Tibial artery (tissue), 4 donors: ENCODE measurements at regions not wholly inside any gene's neighbourhood (a gene's known extent, or its start where the extent isn't known, plus 50 kb on each side); places are given as distances from the start of the nearest gene placed in this dataset.
"Not testable (repeated sequence)": the region's sequence is repeated elsewhere in the genome, so short reads cannot be mapped to it uniquely, and the experiment has no call there.

Experiments
- DNase-seq, 2 donors: peaks; one replicate each; pipeline ENCODE4 v3.0.0-alpha.2; 2019
- H3K27ac ChIP-seq, 2 donors: fragments of 200-600 bp; sonication (generic) in 1 of 2; 1 replicate in 1 of 2; 2 replicates in 1 of 2; pipeline ENCODE4 v1.5.1; 2018 to 2019; ENCODE audit warnings: mild to moderate bottlenecking in 1 of 2
- H3K27me3 ChIP-seq, 2 donors: fragments of 200-600 bp; sonication (generic) in 1 of 2; one replicate each; pipeline versions ENCODE4 v1.5.1 to v1.6.0; 2016 to 2019
- H3K36me3 ChIP-seq, 3 donors: fragments of 200-600 bp; sonication (generic) in 2 of 3; one replicate each; pipeline ENCODE4 v1.5.1; 2016 to 2019; ENCODE audit warnings: mild to moderate bottlenecking in 2 of 3
- H3K4me1 ChIP-seq, 4 donors: fragments of 200-600 bp; sonication (generic) in 2 of 4; 1 replicate in 3 of 4; 2 replicates in 1 of 4; pipeline ENCODE4 v1.5.1; 2016 to 2019
- H3K4me3 ChIP-seq, 2 donors: fragments of 200-600 bp; sonication (generic) in 1 of 2; 1 replicate in 1 of 2; 2 replicates in 1 of 2; pipeline ENCODE4 v1.5.1; 2018 to 2019; ENCODE audit warnings: mild to moderate bottlenecking in 2 of 2
- H3K9me3 ChIP-seq, 3 donors: fragments of 200-600 bp; sonication (generic) in 1 of 3; one replicate each; pipeline ENCODE4 v1.5.1; 2016 to 2019
- intact Hi-C: fragments of 100-400 bp; cut with DNase I; formaldehyde crosslinking; loops from one replicate; pipeline ENCODE4 v1.15.0; 2023; ENCODE audit warnings: low total_unique reads
- TF ChIP-seq, protein P1 (sequence below), 2 experiments: fragments of 200-600 bp in 1 of 2; fragments of 450-650 bp in 1 of 2; IDR thresholded peaks; one replicate each; pipeline ENCODE4 v1.5.1; 2017 to 2019; ENCODE audit warnings: antibody characterized with exemption in 2 of 2, mild to moderate bottlenecking in 1 of 2, moderate library complexity in 1 of 2

DNA sequence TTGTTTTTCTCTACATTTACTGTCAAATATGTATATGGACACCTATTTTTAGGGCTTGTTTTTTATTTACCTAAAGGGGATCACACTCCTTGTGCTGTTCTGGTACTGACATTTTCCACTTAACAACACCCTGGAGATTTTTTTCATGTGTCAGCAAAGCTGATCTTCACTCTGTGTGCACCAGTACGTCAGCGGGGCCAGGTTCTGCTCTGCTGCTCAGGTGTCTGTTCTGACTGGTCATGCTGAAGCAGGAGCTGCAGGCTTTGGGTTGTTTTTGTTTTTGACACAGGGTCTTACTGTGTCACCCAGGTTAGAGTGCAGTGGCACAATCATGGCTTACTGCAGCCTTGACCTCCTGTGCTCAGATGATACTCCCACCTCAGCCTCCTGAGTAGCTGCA, 81.9 kb upstream of the CCND2 start:
- Histone ChIP-seq H3K4me3 (no peak overlapping the region), H3K36me3 (no peaks in the 10 kb centered on the region), H3K4me1 (no peaks in the 10 kb centered on the region), H3K27ac (no peak overlapping the region), H3K9me3 (no peaks in the 10 kb centered on the region), H3K27me3 (peaks cover 0 to 20% of the 10 kb centered on the region in 2 donors)
- no peak for DNase-seq
- TF ChIP-seq, protein P1, sequence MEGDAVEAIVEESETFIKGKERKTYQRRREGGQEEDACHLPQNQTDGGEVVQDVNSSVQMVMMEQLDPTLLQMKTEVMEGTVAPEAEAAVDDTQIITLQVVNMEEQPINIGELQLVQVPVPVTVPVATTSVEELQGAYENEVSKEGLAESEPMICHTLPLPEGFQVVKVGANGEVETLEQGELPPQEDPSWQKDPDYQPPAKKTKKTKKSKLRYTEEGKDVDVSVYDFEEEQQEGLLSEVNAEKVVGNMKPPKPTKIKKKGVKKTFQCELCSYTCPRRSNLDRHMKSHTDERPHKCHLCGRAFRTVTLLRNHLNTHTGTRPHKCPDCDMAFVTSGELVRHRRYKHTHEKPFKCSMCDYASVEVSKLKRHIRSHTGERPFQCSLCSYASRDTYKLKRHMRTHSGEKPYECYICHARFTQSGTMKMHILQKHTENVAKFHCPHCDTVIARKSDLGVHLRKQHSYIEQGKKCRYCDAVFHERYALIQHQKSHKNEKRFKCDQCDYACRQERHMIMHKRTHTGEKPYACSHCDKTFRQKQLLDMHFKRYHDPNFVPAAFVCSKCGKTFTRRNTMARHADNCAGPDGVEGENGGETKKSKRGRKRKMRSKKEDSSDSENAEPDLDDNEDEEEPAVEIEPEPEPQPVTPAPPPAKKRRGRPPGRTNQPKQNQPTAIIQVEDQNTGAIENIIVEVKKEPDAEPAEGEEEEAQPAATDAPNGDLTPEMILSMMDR (IDR thresholded peaks at IDR 0.05) = no peak
- intact Hi-C loops = no loop called here

DNA sequence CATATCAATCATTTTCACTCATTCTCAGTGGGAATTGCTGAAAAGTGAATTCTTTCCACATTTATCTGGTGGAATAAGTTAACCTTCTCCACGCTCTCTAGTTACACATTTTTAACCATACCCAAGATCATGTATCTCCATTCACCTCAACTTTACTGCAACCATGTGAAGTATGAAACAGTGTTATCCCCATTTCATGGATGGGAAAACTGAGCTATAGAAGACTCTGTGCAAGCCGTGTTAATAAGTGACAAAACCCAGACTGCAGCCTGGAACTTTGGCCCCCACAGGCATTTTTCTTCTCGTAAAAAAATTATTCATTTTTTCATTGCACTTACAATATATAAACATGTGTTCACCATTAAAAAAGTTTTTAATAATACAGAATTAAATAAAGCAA, 82.4 kb upstream of the CCND2 start:
- intact Hi-C loops = no loop called here
- H3K4me3 ChIP-seq = no peak overlapping the region
- H3K27me3 ChIP-seq = peaks cover 0 to 20% of the 10 kb centered on the region in 2 donors

DNA sequence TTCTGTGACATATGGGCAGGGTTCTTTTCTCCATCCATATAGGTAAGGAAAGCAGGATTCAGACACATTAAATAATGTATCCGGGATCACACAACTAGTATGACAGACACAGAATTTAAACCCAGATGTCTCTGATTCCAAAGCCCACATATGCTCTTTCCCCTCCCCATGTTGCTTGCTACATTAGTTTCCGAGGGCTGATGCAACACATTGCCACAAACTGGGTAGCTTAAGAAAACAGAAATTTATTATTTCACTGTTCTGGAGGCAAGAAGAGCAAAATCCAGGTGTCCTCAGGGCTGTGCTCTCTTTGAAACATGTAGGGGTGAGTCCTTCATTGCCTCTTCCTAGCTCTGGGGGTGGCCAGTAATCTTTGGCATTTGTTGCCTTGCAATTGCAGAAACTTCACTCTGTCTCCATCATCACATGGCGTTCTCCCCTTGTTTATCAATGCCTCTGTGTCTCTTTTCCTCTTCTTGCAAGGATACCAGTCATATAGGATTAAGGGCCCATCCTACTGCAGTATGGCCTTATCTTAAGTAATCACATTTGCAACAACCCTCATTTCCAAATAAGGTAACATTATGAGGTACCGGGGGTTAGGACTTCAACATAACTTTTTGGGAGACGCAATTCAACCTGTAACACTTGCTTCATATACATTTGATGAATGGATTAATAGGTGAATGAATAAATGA, 83.0 kb upstream of the CCND2 start:
- no peaks in the 10 kb centered on the region for H3K36me3 ChIP-seq
- intact Hi-C loops = no loop called here
- no peak for DNase-seq
- no peak overlapping the region for H3K27ac ChIP-seq
- H3K4me1 ChIP-seq = no peaks in the 10 kb centered on the region
- H3K27me3 ChIP-seq = peaks cover 0 to 16% of the 10 kb centered on the region in 2 donors
- TF ChIP-seq, protein P1 (IDR thresholded peaks at IDR 0.05) = no peak
- no peaks in the 10 kb centered on the region for H3K9me3 ChIP-seq
- no peak overlapping the region for H3K4me3 ChIP-seq

More for the DNA sequence above, 82.4 kb upstream of the CCND2 start:
- TF ChIP-seq, protein P1 (IDR thresholded peaks at IDR 0.05) = no peak
- no peak for DNase-seq
- Histone ChIP-seq H3K4me1 (no peaks in the 10 kb centered on the region), H3K36me3 (no peaks in the 10 kb centered on the region), H3K9me3 (no peaks in the 10 kb centered on the region), H3K27ac (no peak overlapping the region)

DNA sequence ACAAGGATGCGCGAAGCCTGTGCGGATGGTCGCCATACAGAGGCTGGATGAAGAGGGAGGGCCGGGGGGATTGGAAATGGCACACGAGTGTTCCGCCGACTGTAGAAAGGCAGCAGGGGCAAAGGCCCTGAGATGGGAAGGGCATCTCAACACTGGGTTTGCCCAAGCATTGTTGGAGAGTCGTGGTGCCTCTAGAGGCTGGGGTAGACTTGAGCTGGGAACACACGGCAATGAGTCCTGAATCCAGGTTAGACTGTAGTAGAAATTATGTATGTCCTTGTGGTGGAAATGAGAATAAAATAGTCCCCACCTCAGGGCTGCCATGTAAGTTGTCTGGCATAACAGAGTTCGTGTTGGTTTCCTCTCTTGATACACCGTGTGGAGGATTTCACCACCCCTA, 83.8 kb upstream of the CCND2 start:
- Histone ChIP-seq H3K4me3 (no peak overlapping the region), H3K9me3 (no peaks in the 10 kb centered on the region), H3K4me1 (no peaks in the 10 kb centered on the region), H3K36me3 (no peaks in the 10 kb centered on the region), H3K27ac (no peak overlapping the region), H3K27me3 (peaks cover 0 to 12% of the 10 kb centered on the region in 2 donors)
- intact Hi-C loops = no loop called here
- TF ChIP-seq, protein P1 (IDR thresholded peaks at IDR 0.05) = no peak
- no peak for DNase-seq

DNA sequence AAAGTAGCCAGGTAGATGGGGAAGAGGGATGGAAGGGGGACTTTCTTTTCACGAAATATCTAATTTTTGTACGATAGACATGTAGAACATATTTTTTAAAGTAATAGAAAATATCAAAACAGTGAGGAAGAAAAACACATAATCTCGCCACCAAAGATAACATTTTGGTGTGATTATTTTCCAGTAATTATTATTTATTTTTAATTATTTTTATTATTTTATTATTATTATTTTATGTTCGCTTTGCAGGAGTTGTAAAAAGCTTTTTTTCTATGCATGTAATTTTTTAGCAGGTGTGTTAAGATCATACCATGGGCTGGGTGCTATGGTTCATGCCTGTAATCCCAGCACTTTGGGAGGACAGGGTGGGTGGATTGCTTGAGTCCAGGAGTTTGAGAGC, 85.6 kb upstream of the CCND2 start:
- Histone ChIP-seq H3K27ac (no peak overlapping the region), H3K27me3 (peaks cover 0 to 7% of the 10 kb centered on the region in 2 donors), H3K4me1 (no peaks in the 10 kb centered on the region), H3K9me3 (no peaks in the 10 kb centered on the region), H3K4me3 (no peak overlapping the region), H3K36me3 (no peaks in the 10 kb centered on the region)
- intact Hi-C loops = no loop called here
- TF ChIP-seq, protein P1 (IDR thresholded peaks at IDR 0.05) = no peak
- DNase-seq = no peak

DNA sequence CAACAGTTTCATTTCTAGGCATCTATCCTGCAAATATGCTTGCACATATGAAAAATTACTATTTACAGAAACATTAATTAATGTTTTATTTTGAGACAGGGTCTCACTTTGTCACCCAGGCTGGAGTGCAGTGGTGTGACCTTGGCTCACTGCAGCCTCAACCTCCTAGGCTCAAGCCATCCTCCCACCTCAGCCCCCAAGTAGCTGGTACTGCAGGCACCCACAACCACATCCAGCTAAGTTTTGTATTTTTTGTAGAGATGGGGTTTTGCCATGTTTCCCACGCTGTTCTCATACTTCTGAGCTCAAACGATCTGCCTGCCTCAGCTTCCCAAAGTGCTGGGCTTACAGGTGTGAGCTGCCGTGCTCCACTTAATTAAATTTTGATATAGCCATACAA, 86.2 kb upstream of the CCND2 start:
- H3K4me3 ChIP-seq, H3K36me3 ChIP-seq, intact Hi-C loops, H3K9me3 ChIP-seq, DNase-seq, H3K4me1 ChIP-seq, H3K27ac ChIP-seq, H3K27me3 ChIP-seq: not testable (repeated sequence)
